Caco-2 (cell line): ENCODE measurements at regions not wholly inside any gene's neighbourhood (a gene's known extent, or its start where the extent isn't known, plus 50 kb on each side); places are given as distances from the start of the nearest gene placed in this dataset.
A peak's percentile ranks its signal among the peaks of the same experiment; 100 is the strongest.

Experiments
- BruUV-seq: library from RNA; stranded (reverse); fragments of 400-500 nt; replicated peaks from 2 replicates; lab custom pipeline; 2021; lab: Mats Ljungman, UMichigan
- CTCF ChIA-PET: fragments of 300-600 bp; sonication (Branson Sonifier 250); formaldehyde crosslinking; loops from one replicate; lab custom pipeline; 2022; ENCODE audit warnings: antibody characterized with exemption; lab: Charles Lee
- POLR2A ChIA-PET: fragments of 300-600 bp; sonication (Branson Sonifier 250); formaldehyde crosslinking; loops from one replicate; lab custom pipeline; 2022; ENCODE audit warnings: antibody characterized with exemption; lab: Charles Lee
- DNase-seq, 2 experiments: peaks; one replicate each; pipeline versions ENCODE4 v3.0.0 to v3.0.0-alpha.2; 2020 to 2022
- H3K27me3 ChIP-seq: replicated peaks from 2 replicates; pipeline ENCODE4 v1.6.0; 2011; ENCODE audit warnings: low read length; ENCODE audit not compliant: control insufficient read depth, insufficient read depth
- H3K36me3 ChIP-seq: 2 replicates; pipeline ENCODE4 v1.5.1; 2011; ENCODE audit warnings: low read length; ENCODE audit not compliant: control insufficient read depth, insufficient read depth
- H3K4me1 ChIP-seq: fragments of 250-450 bp; sonication (Bioruptor Pico); 2 replicates; pipeline ENCODE4 v1.5.1; 2020; ENCODE audit warnings: mild to moderate bottlenecking
- H3K4me3 ChIP-seq: 2 replicates; pipeline ENCODE4 v1.5.1; 2011; ENCODE audit warnings: low read depth, mild to moderate bottlenecking, control low read depth, low read length
- H3K9me3 ChIP-seq: fragments of 250-450 bp; sonication (Bioruptor Pico); 2 replicates; pipeline ENCODE4 v1.5.1; 2020; ENCODE audit warnings: mild to moderate bottlenecking, moderate library complexity
- H3K27ac Mint-ChIP-seq: one replicate; pipeline ENCODE4 v1.8.0; 2022; ENCODE audit warnings: mixed read lengths; ENCODE audit not compliant: unreplicated experiment
- H3K27me3 Mint-ChIP-seq: one replicate; pipeline ENCODE4 v1.8.0; 2022; ENCODE audit warnings: mixed read lengths; ENCODE audit not compliant: insufficient read depth, unreplicated experiment
- H3K36me3 Mint-ChIP-seq: one replicate; pipeline ENCODE4 v1.8.0; 2022; ENCODE audit warnings: mild to moderate bottlenecking, mixed read lengths; ENCODE audit not compliant: insufficient read depth, unreplicated experiment
- H3K4me1 Mint-ChIP-seq: one replicate; pipeline ENCODE4 v1.8.0; 2022; ENCODE audit warnings: low read depth, mixed read lengths; ENCODE audit not compliant: unreplicated experiment
- H3K4me3 Mint-ChIP-seq: one replicate; pipeline ENCODE4 v1.8.0; 2022; ENCODE audit warnings: mild to moderate bottlenecking, moderate library complexity, mixed read lengths; ENCODE audit not compliant: unreplicated experiment
- H3K9me3 Mint-ChIP-seq: one replicate; pipeline ENCODE4 v1.8.0; 2022; ENCODE audit warnings: mixed read lengths; ENCODE audit not compliant: unreplicated experiment
- intact Hi-C: fragments of 100-400 bp; cut with micrococcal nuclease; formaldehyde crosslinking; loops from one replicate; pipeline ENCODE4 v1.10.0; 2022; ENCODE audit not compliant: unreplicated experiment
- TF ChIP-seq, protein P1 (sequence below), 2 experiments: fragments of 200-600 bp in 1 of 2; IDR thresholded peaks; 1 replicate in 1 of 2; 2 replicates in 1 of 2; pipeline versions ENCODE4 v1.5.1 to v1.8.0; 2011 to 2022; ENCODE audit warnings: antibody characterized with exemption in 1 of 2, control low read depth in 1 of 2, inconsistent platforms in 1 of 2, low read depth in 1 of 2, low read length in 1 of 2, mild to moderate bottlenecking in 1 of 2, moderate library complexity in 1 of 2; ENCODE audit not compliant: insufficient read depth in 1 of 2, severe bottlenecking in 1 of 2, unreplicated experiment in 1 of 2

GRCh38 chr9:95381221-95381620 lies 63.7 kb upstream of the FANCC start:
- POLR2A ChIA-PET = no interaction called here
- Mint-ChIP-seq H3K27me3 (no peaks in the 10 kb centered on the region), H3K36me3 (no peaks in the 10 kb centered on the region), H3K27ac (peak overlapping the region; percentile 56), H3K4me1 (peaks cover 32% of the 10 kb centered on the region), H3K4me3 (no peak overlapping the region), H3K9me3 (peaks cover 25% of the 10 kb centered on the region)
- DNase-seq = no peak
- intact Hi-C loops = no loop called here
- H3K4me3 ChIP-seq = no peak overlapping the region
- H3K9me3 ChIP-seq = no peaks in the 10 kb centered on the region
- BruUV-seq = no TSS peak
- no peaks in the 10 kb centered on the region for H3K27me3 ChIP-seq
- peaks cover 30% of the 10 kb centered on the region for H3K4me1 ChIP-seq
- TF ChIP-seq, protein P1, sequence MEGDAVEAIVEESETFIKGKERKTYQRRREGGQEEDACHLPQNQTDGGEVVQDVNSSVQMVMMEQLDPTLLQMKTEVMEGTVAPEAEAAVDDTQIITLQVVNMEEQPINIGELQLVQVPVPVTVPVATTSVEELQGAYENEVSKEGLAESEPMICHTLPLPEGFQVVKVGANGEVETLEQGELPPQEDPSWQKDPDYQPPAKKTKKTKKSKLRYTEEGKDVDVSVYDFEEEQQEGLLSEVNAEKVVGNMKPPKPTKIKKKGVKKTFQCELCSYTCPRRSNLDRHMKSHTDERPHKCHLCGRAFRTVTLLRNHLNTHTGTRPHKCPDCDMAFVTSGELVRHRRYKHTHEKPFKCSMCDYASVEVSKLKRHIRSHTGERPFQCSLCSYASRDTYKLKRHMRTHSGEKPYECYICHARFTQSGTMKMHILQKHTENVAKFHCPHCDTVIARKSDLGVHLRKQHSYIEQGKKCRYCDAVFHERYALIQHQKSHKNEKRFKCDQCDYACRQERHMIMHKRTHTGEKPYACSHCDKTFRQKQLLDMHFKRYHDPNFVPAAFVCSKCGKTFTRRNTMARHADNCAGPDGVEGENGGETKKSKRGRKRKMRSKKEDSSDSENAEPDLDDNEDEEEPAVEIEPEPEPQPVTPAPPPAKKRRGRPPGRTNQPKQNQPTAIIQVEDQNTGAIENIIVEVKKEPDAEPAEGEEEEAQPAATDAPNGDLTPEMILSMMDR (IDR thresholded peaks at IDR 0.05; ENCODE audit: insufficient read depth in 1 of 2, low read depth in 1 of 2, low read length in 1 of 2, severe bottlenecking in 1 of 2, unreplicated experiment in 1 of 2) = no peak
- H3K36me3 ChIP-seq = no peaks in the 10 kb centered on the region
- CTCF ChIA-PET = no interaction called here

DNA sequence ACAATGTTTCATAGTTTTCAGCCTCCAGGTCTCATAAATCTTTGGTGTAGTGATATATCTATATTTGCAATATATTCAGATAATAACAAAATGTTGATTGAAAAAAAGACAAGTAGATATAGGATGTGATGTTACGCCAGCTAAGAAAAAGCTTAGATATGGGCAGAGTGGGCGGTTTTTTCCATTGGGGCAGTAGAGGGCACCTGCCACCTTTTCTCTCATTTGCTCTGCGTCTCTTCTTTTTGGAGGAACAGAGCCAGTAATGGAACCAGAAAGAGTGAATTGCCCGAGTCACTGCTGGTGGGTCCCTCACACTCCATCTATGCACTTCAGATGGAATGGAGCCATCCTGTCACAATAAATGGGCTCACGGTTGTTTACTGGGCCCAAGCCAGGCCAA lies 62.1 kb upstream of the FANCC start:
- intact Hi-C loops = no loop called here
- H3K9me3 ChIP-seq = no peaks in the 10 kb centered on the region
- no peaks in the 10 kb centered on the region for H3K36me3 Mint-ChIP-seq

DNA sequence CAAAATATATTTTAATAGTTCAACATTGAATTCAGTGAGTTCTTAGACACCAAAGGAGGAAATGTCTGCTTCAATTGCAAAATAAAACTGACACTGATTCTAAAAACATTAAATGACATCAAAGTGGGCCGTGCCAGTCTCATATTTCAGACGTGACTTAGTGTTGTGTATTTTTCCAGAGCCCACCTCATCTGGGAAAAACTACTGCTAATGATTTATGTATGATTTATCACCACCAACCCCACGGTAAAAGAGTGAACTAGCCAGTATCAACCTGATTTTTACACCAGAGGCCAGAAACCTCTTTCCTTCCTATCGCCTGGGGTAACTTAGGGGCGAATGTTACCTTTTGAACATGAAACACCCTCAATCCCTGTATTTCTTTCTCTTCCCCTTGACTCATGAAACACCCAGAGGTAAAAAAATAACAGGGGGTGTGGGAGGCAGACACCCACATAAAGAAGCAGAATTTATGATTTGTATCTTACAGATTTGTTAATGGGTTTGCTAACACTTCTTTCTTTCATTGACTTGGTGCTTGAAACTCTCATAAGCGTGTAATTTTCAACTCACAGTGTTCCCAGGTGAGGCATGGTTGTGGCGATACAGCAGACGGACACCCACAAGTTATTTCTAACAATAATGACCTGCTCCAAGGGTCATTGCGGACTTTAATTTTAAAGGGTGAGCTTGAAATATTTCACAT lies 56.4 kb upstream of the FANCC start:
- intact Hi-C loops = no loop called here

More for the DNA sequence above, 62.1 kb upstream of the FANCC start:
- Histone ChIP-seq H3K4me1 (peaks cover 27% of the 10 kb centered on the region), H3K36me3 (no peaks in the 10 kb centered on the region), H3K4me3 (no peak overlapping the region), H3K27me3 (no peaks in the 10 kb centered on the region)
- Mint-ChIP-seq H3K27me3 (no peaks in the 10 kb centered on the region), H3K27ac (no peak overlapping the region), H3K4me1 (peaks cover 23% of the 10 kb centered on the region), H3K9me3 (peaks cover 25% of the 10 kb centered on the region), H3K4me3 (no peak overlapping the region)
- DNase-seq = no peak
- TF ChIP-seq, protein P1 (IDR thresholded peaks at IDR 0.05; ENCODE audit: insufficient read depth in 1 of 2, low read depth in 1 of 2, low read length in 1 of 2, severe bottlenecking in 1 of 2, unreplicated experiment in 1 of 2) = peak in 1 of 2 experiments; percentile 1
- POLR2A ChIA-PET = no interaction called here
- CTCF ChIA-PET = no interaction called here
- BruUV-seq = no TSS peak

More for the DNA sequence above, 56.4 kb upstream of the FANCC start:
- no peaks in the 10 kb centered on the region for H3K27me3 ChIP-seq
- H3K27me3 Mint-ChIP-seq = no peaks in the 10 kb centered on the region
- POLR2A ChIA-PET = no interaction called here
- H3K9me3 Mint-ChIP-seq = peaks cover 9% of the 10 kb centered on the region
- no peak overlapping the region for H3K4me3 Mint-ChIP-seq
- no peaks in the 10 kb centered on the region for H3K9me3 ChIP-seq
- CTCF ChIA-PET = no interaction called here
- H3K36me3 ChIP-seq = no peaks in the 10 kb centered on the region
- H3K27ac Mint-ChIP-seq = no peak overlapping the region
- DNase-seq = no peak
- no peak overlapping the region for H3K4me3 ChIP-seq
- peaks cover 6% of the 10 kb centered on the region for H3K4me1 Mint-ChIP-seq
- no peaks in the 10 kb centered on the region for H3K36me3 Mint-ChIP-seq
- BruUV-seq = no TSS peak
- TF ChIP-seq, protein P1 (IDR thresholded peaks at IDR 0.05; ENCODE audit: insufficient read depth in 1 of 2, low read depth in 1 of 2, low read length in 1 of 2, severe bottlenecking in 1 of 2, unreplicated experiment in 1 of 2) = no peak
- no peaks in the 10 kb centered on the region for H3K4me1 ChIP-seq
